H1 (cell line): ENCODE measurements at regions not wholly inside any gene's neighbourhood (a gene's known extent, or its start where the extent isn't known, plus 50 kb on each side); places are given as distances from the start of the nearest gene placed in this dataset.

Source experiments
- ASH2L ChIP-seq: fragments of 200-600, 300-600 bp; sonication (generic); IDR thresholded peaks from one replicate; pipeline ENCODE4 v1.7.1; 2017; ENCODE audit warnings: low read length
- CHD2 ChIP-seq: IDR thresholded peaks from 2 replicates; pipeline ENCODE4 v1.6.1; 2012; ENCODE audit warnings: low read length, improper control_type of control experiment
- CTCF ChIP-seq, 3 experiments: IDR thresholded peaks; 1 replicate in 2 of 3; 2 replicates in 1 of 3; pipeline versions ENCODE4 v1.5.1 to v1.6.1; 2011; ENCODE audit warnings: low read length in 3 of 3, mild to moderate bottlenecking in 3 of 3, inconsistent platforms in 2 of 3, low read depth in 1 of 3, moderate library complexity in 1 of 3; ENCODE audit not compliant: insufficient read depth in 1 of 3; ENCODE audit errors: control extremely low read depth in 1 of 3
- GABPA ChIP-seq: IDR thresholded peaks from 2 replicates; pipeline ENCODE4 v1.6.1; 2011; ENCODE audit warnings: mild to moderate bottlenecking, low read length, moderate library complexity, borderline replicate concordance; ENCODE audit not compliant: insufficient read depth
- PHF8 ChIP-seq: fragments of 200-600 bp; sonication (generic); conservative IDR thresholded peaks from 2 replicates; pipeline ENCODE4 v1.7.1; 2012; ENCODE audit warnings: low read depth, mild to moderate bottlenecking, inconsistent platforms, low read length, moderate library complexity
- POLR2A ChIP-seq, 2 experiments: IDR thresholded peaks; 1 replicate in 1 of 2; 2 replicates in 1 of 2; pipeline ENCODE4 v1.6.1; 2011; ENCODE audit warnings: low read depth in 2 of 2, low read length in 2 of 2, mild to moderate bottlenecking in 2 of 2; ENCODE audit errors: control extremely low read depth in 1 of 2
- SIN3A ChIP-seq, 2 experiments: IDR thresholded peaks in 1 of 2; conservative IDR thresholded peaks in 1 of 2; 2 replicates each; pipeline ENCODE4 v1.6.1; 2011 to 2012; ENCODE audit warnings: low read length in 2 of 2, improper control_type of control experiment in 1 of 2, low read depth in 1 of 2, mild to moderate bottlenecking in 1 of 2
- SP2 ChIP-seq: IDR thresholded peaks from 2 replicates; pipeline ENCODE4 v1.6.1; 2012; ENCODE audit warnings: mild to moderate bottlenecking, low read length, inconsistent platforms
- USF2 ChIP-seq: IDR thresholded peaks from 2 replicates; pipeline ENCODE4 v1.6.1; 2011; ENCODE audit warnings: low read length, improper control_type of control experiment

- TF ChIP-seq CTCF (IDR thresholded peaks at IDR 0.05; ENCODE audit: control extremely low read depth in 1 of 3, insufficient read depth in 1 of 3, low read depth in 1 of 3, low read length in 3 of 3) (no peak), SIN3A (conservative IDR thresholded peaks at IDR 0.05 in 1 of 2, IDR thresholded peaks at IDR 0.05 in 1 of 2; ENCODE audit: low read depth in 1 of 2, low read length in 2 of 2) (no peak), SP2 (no peak), USF2 (no peak), CHD2 (no peak), ASH2L (no peak), PHF8 (no peak), POLR2A (IDR thresholded peaks at IDR 0.05; ENCODE audit: control extremely low read depth in 1 of 2, low read depth in 2 of 2, low read length in 2 of 2) (no peak), GABPA (no peak)
These were observed 59.6 kb upstream of the NXPH1 start for GRCh38 chr7:8373851-8374250.
